RWPE2 (cell line): ENCODE measurements at regions not wholly inside any gene's neighbourhood (a gene's known extent, or its start where the extent isn't known, plus 50 kb on each side); places are given as distances from the start of the nearest gene placed in this dataset.

ENCODE experiments used
- ATAC-seq: fragments of 200-7000 bp; cut with Tn5 transposase; 3 replicates; pipeline ENCODE4 v1.9.1; 2021; ENCODE audit warnings: low read depth
- DNase-seq: peaks from one replicate; pipeline ENCODE4 v3.0.0-alpha.2; 2020; ENCODE audit warnings: low spot score
- H3K27ac ChIP-seq: fragments of 450-650 bp; 2 replicates; pipeline ENCODE4 v1.5.1; 2017; ENCODE audit warnings: mild to moderate bottlenecking; ENCODE audit not compliant: poor library complexity, severe bottlenecking
- H3K27me3 ChIP-seq: fragments of 250-450 bp; sonication (Bioruptor Pico); 2 replicates; pipeline ENCODE4 v1.5.1; 2021; ENCODE audit warnings: mild to moderate bottlenecking, moderate library complexity; ENCODE audit not compliant: insufficient read depth, poor library complexity, severe bottlenecking
- H3K36me3 ChIP-seq: fragments of 250-450 bp; sonication (Bioruptor Pico); 2 replicates; pipeline ENCODE4 v1.5.1; 2020; ENCODE audit warnings: low read depth, mild to moderate bottlenecking, moderate library complexity
- H3K4me1 ChIP-seq: fragments of 250-450 bp; sonication (Bioruptor Pico); 2 replicates; pipeline ENCODE4 v1.5.1; 2021; ENCODE audit warnings: mild to moderate bottlenecking, moderate library complexity; ENCODE audit not compliant: insufficient read depth, poor library complexity, severe bottlenecking
- H3K4me3 ChIP-seq: fragments of 250-450 bp; sonication (Bioruptor Pico); 2 replicates; pipeline ENCODE4 v1.5.1; 2021; ENCODE audit warnings: mild to moderate bottlenecking, moderate library complexity; ENCODE audit not compliant: severe bottlenecking
- H3K9me3 ChIP-seq: fragments of 250-450 bp; sonication (Bioruptor Pico); 2 replicates; pipeline ENCODE4 v1.5.1; 2021; ENCODE audit warnings: mild to moderate bottlenecking, moderate library complexity; ENCODE audit not compliant: severe bottlenecking
- CTCF ChIP-seq: fragments of 450-650 bp; IDR thresholded peaks from one replicate; pipeline ENCODE4 v1.5.1; 2017; ENCODE audit warnings: mild to moderate bottlenecking, moderate library complexity; ENCODE audit not compliant: poor library complexity, severe bottlenecking

- TF ChIP-seq CTCF = no peak
- no peaks in the 10 kb centered on the region for H3K9me3 ChIP-seq
- DNase-seq = no peak
Observed at GRCh38 chr1:105138458-105138893, 1388.8 kb downstream of the AMY1C start.

GRCh38 chr1:105172788-105173187, 1423.1 kb downstream of the AMY1C start:
- ATAC-seq (no peak), DNase-seq (no peak)
- no peak overlapping the region for H3K27ac ChIP-seq
- H3K4me3 ChIP-seq = no peak overlapping the region
- no peak for TF ChIP-seq CTCF
- H3K36me3 ChIP-seq = no peaks in the 10 kb centered on the region
- H3K27me3 ChIP-seq = no peaks in the 10 kb centered on the region
- no peaks in the 10 kb centered on the region for H3K9me3 ChIP-seq
- no peaks in the 10 kb centered on the region for H3K4me1 ChIP-seq

More at GRCh38 chr1:105138458-105138893, 1388.8 kb downstream of the AMY1C start:
- no peak overlapping the region for H3K4me3 ChIP-seq
- no peak overlapping the region for H3K27ac ChIP-seq
- no peaks in the 10 kb centered on the region for H3K4me1 ChIP-seq
- no peak for ATAC-seq
- no peaks in the 10 kb centered on the region for H3K36me3 ChIP-seq
- H3K27me3 ChIP-seq = peaks cover 3% of the 10 kb centered on the region

GRCh38 chr1:105180789-105181188, 1431.1 kb downstream of the AMY1C start:
- Histone ChIP-seq H3K4me3 (no peak overlapping the region), H3K4me1 (no peaks in the 10 kb centered on the region), H3K9me3 (no peaks in the 10 kb centered on the region), H3K27ac (no peak overlapping the region), H3K36me3 (no peaks in the 10 kb centered on the region), H3K27me3 (no peaks in the 10 kb centered on the region)
- TF ChIP-seq CTCF = no peak
- no peak for ATAC-seq
- DNase-seq = no peak

- Histone ChIP-seq H3K27ac (no peak overlapping the region), H3K4me3 (no peak overlapping the region), H3K9me3 (no peaks in the 10 kb centered on the region), H3K27me3 (peaks cover 3% of the 10 kb centered on the region), H3K36me3 (no peaks in the 10 kb centered on the region), H3K4me1 (no peaks in the 10 kb centered on the region)
- ATAC-seq (no peak), DNase-seq (no peak)
- TF ChIP-seq CTCF = no peak
Observed at GRCh38 chr1:105204836-105205371, 1455.2 kb downstream of the AMY1C start.

- H3K9me3 ChIP-seq = no peaks in the 10 kb centered on the region
- peaks cover 3% of the 10 kb centered on the region for H3K27me3 ChIP-seq
- no peak overlapping the region for H3K27ac ChIP-seq
- DNase-seq (no peak), ATAC-seq (no peak)
- H3K4me3 ChIP-seq = no peak overlapping the region
- H3K4me1 ChIP-seq = no peaks in the 10 kb centered on the region
- H3K36me3 ChIP-seq = no peaks in the 10 kb centered on the region
- TF ChIP-seq CTCF = no peak
Observed at GRCh38 chr1:105208581-105208980, 1458.9 kb downstream of the AMY1C start.
